ENCODE measurements at regions not wholly inside any gene's neighbourhood (a gene's known extent, or its start where the extent isn't known, plus 50 kb on each side); places are given as distances from the start of the nearest gene placed in this dataset.
A peak's percentile ranks its signal among the peaks of the same experiment; 100 is the strongest.
"Not testable (repeated sequence)": the region's sequence is repeated elsewhere in the genome, so short reads cannot be mapped to it uniquely, and the experiment has no call there.

GRCh38 chr18:14997357-14997756, 249.4 kb downstream of the ANKRD30B start:
- Histone ChIP-seq H3K4me1 (no peaks in the 10 kb centered on the region), H3K36me3 (no peaks in the 10 kb centered on the region), H3K9me3 (no peaks in the 10 kb centered on the region), H3K4me3 (no peak overlapping the region), H3K9ac (ENCODE audit: low read depth in 2 of 2, low read length in 2 of 2) (no peak overlapping the region), H3K27ac (no peak overlapping the region), H3K27me3 (no peaks in the 10 kb centered on the region)
- DNase-seq = no peak
- no peak for TF ChIP-seq CTCF (IDR thresholded peaks at IDR 0.05)
- intact Hi-C loops (cut with DNase I) = no loop called here

DNA sequence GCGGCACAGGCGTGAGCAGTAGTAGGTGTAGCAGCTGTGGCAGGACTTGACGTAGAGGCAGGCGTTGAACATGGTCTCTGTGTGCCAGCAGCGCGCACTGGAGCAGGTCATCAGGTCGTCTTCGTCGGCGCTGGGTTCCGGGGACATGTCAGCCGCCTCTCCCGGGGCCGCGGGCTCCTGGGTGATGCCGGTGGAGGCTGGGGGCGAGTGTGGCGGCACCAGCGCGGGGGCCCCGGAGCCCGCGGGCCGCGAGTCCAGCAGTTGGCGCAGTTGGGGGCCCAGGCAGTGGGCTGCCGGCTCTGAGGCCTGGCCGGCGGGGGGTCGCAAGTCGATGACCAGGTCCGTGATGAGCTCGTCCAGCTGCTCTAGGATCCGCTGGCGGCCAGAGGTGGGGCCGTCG, 249.9 kb downstream of the ANKRD30B start:
- H3K9ac ChIP-seq (ENCODE audit: low read depth in 2 of 2, low read length in 2 of 2); H3K27me3 ChIP-seq; H3K9me3 ChIP-seq; DNase-seq; H3K27ac ChIP-seq; H3K4me3 ChIP-seq; H3K36me3 ChIP-seq; intact Hi-C loops (cut with DNase I); H3K4me1 ChIP-seq: not testable (repeated sequence)

GRCh38 chr18:14998360-14999042, 250.5 kb downstream of the ANKRD30B start:
- H3K36me3 ChIP-seq; H3K4me1 ChIP-seq; H3K9ac ChIP-seq (ENCODE audit: low read depth in 2 of 2, low read length in 2 of 2); H3K9me3 ChIP-seq; DNase-seq; intact Hi-C loops (cut with DNase I); H3K27me3 ChIP-seq; H3K4me3 ChIP-seq; H3K27ac ChIP-seq: not testable (repeated sequence)

DNA sequence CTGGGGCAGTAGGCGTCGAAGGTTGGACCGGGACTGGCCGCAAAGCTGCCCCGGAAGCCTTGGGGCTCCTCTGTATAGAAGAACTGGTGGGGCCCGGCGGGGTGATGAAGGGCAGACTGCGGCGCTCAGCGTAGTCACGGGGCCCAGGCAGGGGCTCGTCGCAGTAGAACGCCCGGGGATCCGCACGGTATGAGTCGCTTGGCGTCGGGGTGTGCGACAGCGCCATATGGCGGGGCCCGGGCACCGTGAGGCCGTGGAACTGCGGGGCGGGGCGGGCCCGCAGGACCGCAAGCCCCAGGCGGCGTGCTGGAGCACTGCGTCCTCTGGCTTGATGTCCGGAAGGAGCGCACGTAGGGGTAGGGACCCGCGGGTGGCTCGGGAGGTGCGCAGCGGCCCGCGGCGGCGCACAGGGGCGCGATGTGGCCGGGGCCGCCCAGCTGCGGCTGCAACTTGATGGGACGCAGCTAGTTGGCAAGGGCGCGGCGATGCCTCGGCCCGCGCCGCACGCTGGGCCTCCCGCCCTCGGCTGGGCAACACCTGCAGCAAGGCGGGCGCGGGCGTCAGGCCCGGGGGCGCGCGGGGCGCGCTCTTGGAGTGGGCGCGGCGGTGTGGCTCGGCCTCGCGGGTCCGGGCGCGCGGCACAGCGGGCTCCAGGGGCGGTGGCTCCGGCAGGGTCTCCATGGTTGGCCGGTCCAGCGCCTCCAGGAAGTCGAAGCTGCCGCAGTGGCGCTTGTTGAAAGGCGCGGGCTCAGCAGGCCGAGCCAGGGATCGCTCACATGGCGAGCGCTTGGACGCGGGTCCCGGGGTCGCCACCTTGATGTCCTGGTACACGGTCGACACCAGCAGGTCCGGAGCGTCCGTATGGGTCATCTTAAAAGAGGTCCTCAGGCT, 251.4 kb downstream of the ANKRD30B start:
- no peak for TF ChIP-seq CTCF (IDR thresholded peaks at IDR 0.05)
- H3K36me3 ChIP-seq = no peaks in the 10 kb centered on the region
- H3K9me3 ChIP-seq = no peaks in the 10 kb centered on the region
- H3K27me3 ChIP-seq = no peaks in the 10 kb centered on the region
- no peak overlapping the region for H3K27ac ChIP-seq
- no peaks in the 10 kb centered on the region for H3K4me1 ChIP-seq
- peak overlapping the region; percentile 26 for H3K4me3 ChIP-seq
- DNase-seq = no peak
- intact Hi-C loops (cut with DNase I) = no loop called here
- no peak overlapping the region for H3K9ac ChIP-seq (ENCODE audit: low read depth in 2 of 2, low read length in 2 of 2)

- H3K9ac ChIP-seq (ENCODE audit: low read depth in 2 of 2, low read length in 2 of 2); H3K4me1 ChIP-seq; H3K27ac ChIP-seq; H3K27me3 ChIP-seq; DNase-seq; H3K36me3 ChIP-seq; H3K9me3 ChIP-seq; intact Hi-C loops (cut with DNase I): not testable (repeated sequence)
- peak overlapping the region; percentile 26 for H3K4me3 ChIP-seq
Measured at GRCh38 chr18:15000119-15001037, 252.4 kb downstream of the ANKRD30B start.

- H3K9me3 ChIP-seq; H3K36me3 ChIP-seq; H3K4me1 ChIP-seq; intact Hi-C loops (cut with DNase I); H3K4me3 ChIP-seq; DNase-seq; H3K27ac ChIP-seq; H3K27me3 ChIP-seq; H3K9ac ChIP-seq (ENCODE audit: low read depth in 2 of 2, low read length in 2 of 2): not testable (repeated sequence)
Measured at GRCh38 chr18:15001038-15001794, 253.2 kb downstream of the ANKRD30B start.

DNA sequence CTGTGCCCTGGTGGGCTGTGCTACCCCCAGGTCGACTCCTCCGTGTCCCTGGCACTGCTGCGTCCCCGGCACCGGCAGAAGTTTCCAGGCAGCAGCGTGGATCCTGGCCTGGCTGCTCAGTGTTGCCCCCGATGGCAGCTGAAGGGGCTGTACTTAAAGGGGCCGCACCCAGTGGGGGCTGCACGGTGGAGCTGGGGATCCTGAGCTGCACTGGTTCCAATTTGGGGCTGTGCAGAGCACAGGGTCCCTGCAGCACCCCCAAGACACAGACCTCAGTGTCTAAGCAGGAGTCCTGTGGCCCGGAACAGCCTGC, 253.8 kb downstream of the ANKRD30B start:
- H3K4me1 ChIP-seq; H3K4me3 ChIP-seq; intact Hi-C loops (cut with DNase I); H3K36me3 ChIP-seq; DNase-seq; H3K27me3 ChIP-seq; H3K9me3 ChIP-seq; H3K9ac ChIP-seq (ENCODE audit: low read depth in 2 of 2, low read length in 2 of 2); H3K27ac ChIP-seq: not testable (repeated sequence)

GRCh38 chr18:15002765-15003164, 254.8 kb downstream of the ANKRD30B start:
- H3K4me1 ChIP-seq; H3K9me3 ChIP-seq; H3K27ac ChIP-seq; H3K27me3 ChIP-seq; DNase-seq; H3K36me3 ChIP-seq; intact Hi-C loops (cut with DNase I); H3K9ac ChIP-seq (ENCODE audit: low read depth in 2 of 2, low read length in 2 of 2); H3K4me3 ChIP-seq: not testable (repeated sequence)

- H3K9me3 ChIP-seq; H3K36me3 ChIP-seq; H3K4me3 ChIP-seq; intact Hi-C loops (cut with DNase I); H3K9ac ChIP-seq (ENCODE audit: low read depth in 2 of 2, low read length in 2 of 2); H3K27me3 ChIP-seq; H3K27ac ChIP-seq; H3K4me1 ChIP-seq; DNase-seq: not testable (repeated sequence)
Measured at GRCh38 chr18:15003231-15003630, 255.3 kb downstream of the ANKRD30B start.

GRCh38 chr18:15003636-15004269, 255.8 kb downstream of the ANKRD30B start:
- H3K27ac ChIP-seq; DNase-seq; intact Hi-C loops (cut with DNase I); H3K4me1 ChIP-seq; H3K27me3 ChIP-seq; H3K36me3 ChIP-seq; H3K9ac ChIP-seq (ENCODE audit: low read depth in 2 of 2, low read length in 2 of 2); H3K9me3 ChIP-seq; H3K4me3 ChIP-seq: not testable (repeated sequence)

Data from colonic mucosa (tissue), 4 donors.